HCT116 (cell line): ENCODE measurements at regions not wholly inside any gene's neighbourhood (a gene's known extent, or its start where the extent isn't known, plus 50 kb on each side); places are given as distances from the start of the nearest gene placed in this dataset.

ENCODE experiments used
- CBX3 ChIP-seq: IDR thresholded peaks from 2 replicates; pipeline ENCODE4 v1.6.1; 2012; ENCODE audit warnings: low read depth
- CEBPB ChIP-seq: IDR thresholded peaks from 2 replicates; pipeline ENCODE4 v1.6.1; 2012; ENCODE audit warnings: low read depth
- CTCF ChIP-seq, 3 experiments: fragments of 200-600 bp in 1 of 3; sonication (generic) in 1 of 3; IDR thresholded peaks in 2 of 3; conservative IDR thresholded peaks in 1 of 3; 2 replicates each; pipeline ENCODE4 v1.5.1; 2012 to 2017; ENCODE audit warnings: low read depth in 2 of 3, low read length in 2 of 3, antibody characterized with exemption in 1 of 3, borderline replicate concordance in 1 of 3, control low read depth in 1 of 3, mild to moderate bottlenecking in 1 of 3, mixed read lengths in 1 of 3, mixed run types in 1 of 3, moderate library complexity in 1 of 3; ENCODE audit not compliant: insufficient read depth in 1 of 3
- EGR1 ChIP-seq: IDR thresholded peaks from 2 replicates; pipeline ENCODE4 v1.6.1; 2012; ENCODE audit warnings: low read depth
- ELF1 ChIP-seq: IDR thresholded peaks from 2 replicates; pipeline ENCODE4 v1.6.1; 2012; ENCODE audit warnings: low read depth, borderline replicate concordance
- EZH2 ChIP-seq: fragments of 200-600 bp; sonication (generic); IDR thresholded peaks from 2 replicates; pipeline ENCODE4 v1.6.1; 2017; ENCODE audit warnings: antibody characterized with exemption, mixed run types
- POLR2A ChIP-seq: IDR thresholded peaks from 2 replicates; pipeline ENCODE4 v1.7.0; 2011; ENCODE audit warnings: borderline replicate concordance; ENCODE audit not compliant: insufficient read depth, insufficient read length; ENCODE audit errors: extremely low read depth
- POLR2AphosphoS5 ChIP-seq: IDR thresholded peaks from 2 replicates; pipeline ENCODE4 v1.6.1; 2011; ENCODE audit warnings: mild to moderate bottlenecking, low read depth, low read length, moderate library complexity
- REST ChIP-seq: IDR thresholded peaks from 2 replicates; pipeline ENCODE4 v1.6.1; 2012; ENCODE audit warnings: low read depth
- SIN3A ChIP-seq: IDR thresholded peaks from 2 replicates; pipeline ENCODE4 v1.6.1; 2012; ENCODE audit warnings: low read depth
- YY1 ChIP-seq: IDR thresholded peaks from 2 replicates; pipeline ENCODE4 v1.6.1; 2011; ENCODE audit warnings: low read length, low read depth, moderate library complexity, mild to moderate bottlenecking; ENCODE audit not compliant: insufficient replicate concordance; ENCODE audit errors: extremely low read depth
- TF ChIP-seq, protein P1 (sequence below): IDR thresholded peaks from 2 replicates; pipeline ENCODE4 v1.6.1; 2012

DNA sequence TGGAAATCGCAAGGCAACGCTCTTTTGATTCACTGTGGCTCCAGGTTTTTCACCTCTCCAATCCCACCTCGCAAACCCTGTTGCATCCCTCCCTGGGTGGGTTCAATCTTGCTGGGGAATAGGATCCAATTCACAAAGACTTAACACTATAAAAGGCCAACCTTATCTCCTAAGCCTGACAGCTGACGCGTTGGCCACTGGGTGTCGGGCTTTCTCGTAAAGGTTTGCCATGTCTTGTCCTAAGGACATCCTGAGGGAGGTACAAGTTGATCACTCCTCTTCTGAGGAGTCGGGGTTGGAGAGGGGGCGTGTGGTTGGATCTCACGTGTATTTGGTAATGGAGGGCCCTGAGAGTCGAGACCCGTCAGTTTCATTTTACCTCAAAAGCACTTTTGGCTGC is 112.6 kb upstream of the FZD10 start:
- no peak for TF ChIP-seq POLR2AphosphoS5
- no peak for TF ChIP-seq CBX3
- TF ChIP-seq CTCF (IDR thresholded peaks at IDR 0.05 in 2 of 3, conservative IDR thresholded peaks at IDR 0.05 in 1 of 3; ENCODE audit: borderline replicate concordance in 1 of 3, insufficient read depth in 1 of 3, low read depth in 2 of 3, low read length in 2 of 3), result no peak
- no peak for TF ChIP-seq EZH2
- no peak for TF ChIP-seq CEBPB
- TF ChIP-seq YY1, result no peak
- TF ChIP-seq, protein P1, sequence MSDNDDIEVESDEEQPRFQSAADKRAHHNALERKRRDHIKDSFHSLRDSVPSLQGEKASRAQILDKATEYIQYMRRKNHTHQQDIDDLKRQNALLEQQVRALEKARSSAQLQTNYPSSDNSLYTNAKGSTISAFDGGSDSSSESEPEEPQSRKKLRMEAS, result no peak
- TF ChIP-seq POLR2A, result no peak
- no peak for TF ChIP-seq REST
- no peak for TF ChIP-seq SIN3A
- no peak for TF ChIP-seq ELF1
- TF ChIP-seq EGR1, result no peak
